ENCODE measurements at regions not wholly inside any gene's neighbourhood (a gene's known extent, or its start where the extent isn't known, plus 50 kb on each side); places are given as distances from the start of the nearest gene placed in this dataset.
"Not testable (repeated sequence)": the region's sequence is repeated elsewhere in the genome, so short reads cannot be mapped to it uniquely, and the experiment has no call there.

- DNase-seq = no peak
Measured at GRCh38 chrY:14356154-14356553, 168.2 kb upstream of the NLGN4Y start.

- no peak for DNase-seq
Measured at GRCh38 chrY:14360748-14361500, 163.4 kb upstream of the NLGN4Y start.

- no peak for DNase-seq
Measured at GRCh38 chrY:14373608-14374007, 150.7 kb upstream of the NLGN4Y start.

GRCh38 chrY:14378217-14378616 is 146.1 kb upstream of the NLGN4Y start:
- no peak for DNase-seq

- not testable (repeated sequence) for DNase-seq
Measured at GRCh38 chrY:14410549-14411030, 113.7 kb upstream of the NLGN4Y start.

GRCh38 chrY:14411334-14411733 is 113.0 kb upstream of the NLGN4Y start:
- DNase-seq = no peak

- no peak for DNase-seq
Measured at GRCh38 chrY:14436546-14436945, 87.8 kb upstream of the NLGN4Y start.

- DNase-seq = no peak
Measured at GRCh38 chrY:14437626-14438025, 86.7 kb upstream of the NLGN4Y start.

- DNase-seq = no peak
Measured at GRCh38 chrY:14438395-14438794, 85.9 kb upstream of the NLGN4Y start.

- DNase-seq = no peak
Measured at GRCh38 chrY:14444550-14444949, 79.8 kb upstream of the NLGN4Y start.

DNA sequence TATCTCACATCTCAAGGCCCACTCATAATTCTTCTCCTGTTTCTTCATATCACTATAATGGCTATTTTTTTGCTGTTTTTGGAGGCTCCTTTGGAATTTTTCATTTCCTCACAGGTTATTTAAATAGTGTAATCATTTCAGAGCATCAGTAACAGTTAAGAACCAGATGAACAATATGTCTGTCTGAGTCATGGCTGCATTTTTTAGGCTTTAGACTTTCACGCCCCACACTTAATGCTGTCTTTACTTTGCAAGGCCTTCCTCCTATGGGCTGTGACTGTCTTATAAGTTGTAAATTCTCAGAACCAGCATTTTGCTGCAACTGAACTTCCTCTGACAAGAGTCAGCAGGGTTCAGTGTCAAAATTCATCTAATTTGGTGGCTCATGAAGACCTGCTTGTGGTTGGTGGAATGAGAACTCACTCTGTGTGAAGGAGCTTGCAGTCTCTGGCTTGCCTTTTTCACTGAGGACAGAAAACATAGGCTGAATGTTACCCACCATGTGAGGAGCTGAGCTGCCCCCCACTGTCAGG is 56.1 kb upstream of the NLGN4Y start:
- DNase-seq = no peak

- no peak for DNase-seq
Measured at GRCh38 chrY:14472421-14472820, 51.9 kb upstream of the NLGN4Y start.

DNA sequence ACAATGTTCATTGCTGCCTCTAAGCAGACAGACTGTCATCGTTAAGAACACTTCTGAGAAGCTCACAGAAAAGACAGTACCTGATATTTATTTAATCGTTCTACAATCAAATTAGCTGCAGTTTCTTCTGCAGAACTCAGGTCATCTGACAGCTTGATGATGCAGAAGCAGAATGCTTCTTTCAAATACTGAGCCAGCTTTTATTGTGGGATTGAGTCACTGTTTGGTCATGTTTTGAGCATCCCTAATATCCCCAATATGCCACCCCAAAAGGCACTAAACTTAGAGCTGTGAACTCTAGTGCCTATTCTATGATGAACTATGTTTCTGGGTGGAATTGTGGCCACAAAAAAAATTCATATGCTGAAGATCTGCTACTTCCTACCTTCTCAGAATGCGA is 51.0 kb upstream of the NLGN4Y start:
- no peak for DNase-seq
